Esophagus muscularis mucosa (tissue), 4 donors: ENCODE measurements at regions not wholly inside any gene's neighbourhood (a gene's known extent, or its start where the extent isn't known, plus 50 kb on each side); places are given as distances from the start of the nearest gene placed in this dataset.

Source experiments
- DNase-seq: peaks from one replicate; pipeline ENCODE4 v3.0.0-alpha.2; 2017; ENCODE audit errors: extremely low spot score
- H3K27ac ChIP-seq, 4 donors: fragments of 200-600 bp; sonication (generic); replicated peaks in 1 of 4; 1 replicate in 3 of 4; 2 replicates in 1 of 4; pipeline ENCODE4 v1.5.1; 2016 to 2019; ENCODE audit warnings: mild to moderate bottlenecking in 1 of 4
- H3K27me3 ChIP-seq, 4 donors: fragments of 200-600 bp; sonication (generic); one replicate each; pipeline versions ENCODE4 v1.5.1 to v1.6.0; 2016 to 2019
- H3K36me3 ChIP-seq, 4 donors: fragments of 200-600 bp; sonication (generic); one replicate each; pipeline ENCODE4 v1.5.1; 2016 to 2019
- H3K4me1 ChIP-seq, 4 donors: fragments of 200-600 bp; sonication (generic); one replicate each; pipeline ENCODE4 v1.5.1; 2016 to 2019
- H3K4me3 ChIP-seq, 4 donors: fragments of 200-600 bp; sonication (generic); 1 replicate in 2 of 4; 2 replicates in 2 of 4; pipeline ENCODE4 v1.5.1; 2016 to 2019; ENCODE audit warnings: mild to moderate bottlenecking in 4 of 4, moderate library complexity in 1 of 4
- H3K9me3 ChIP-seq, 4 donors: fragments of 200-600 bp; sonication (generic); 1 replicate in 3 of 4; 2 replicates in 1 of 4; pipeline ENCODE4 v1.5.1; 2016 to 2019
- CTCF ChIP-seq, 3 experiments: fragments of 200-600 bp in 2 of 3; fragments of 450-650 bp in 1 of 3; sonication (generic) in 2 of 3; IDR thresholded peaks; one replicate each; pipeline ENCODE4 v1.5.1; 2017 to 2019; ENCODE audit warnings: antibody characterized with exemption in 3 of 3, mild to moderate bottlenecking in 2 of 3, moderate library complexity in 1 of 3
- EP300 ChIP-seq: sonication (generic); formaldehyde crosslinking; IDR thresholded peaks from one replicate; pipeline ENCODE4 v1.6.1; 2017; ENCODE audit warnings: antibody characterized with exemption
- POLR2A ChIP-seq: fragments of 450-650 bp; IDR thresholded peaks from one replicate; pipeline ENCODE4 v1.6.1; 2017; ENCODE audit warnings: antibody characterized with exemption, moderate library complexity, mild to moderate bottlenecking, low read depth
- POLR2AphosphoS5 ChIP-seq, 2 donors: sonication (generic); formaldehyde crosslinking; IDR thresholded peaks; one replicate each; pipeline ENCODE4 v1.6.1; 2017; ENCODE audit warnings: antibody characterized with exemption in 2 of 2
- WGBS: methylation state at CpG from one replicate; pipeline ENCODE4 v1.1.5; 2018; 5-methylcytosine and 5-hydroxymethylcytosine counted together
- intact Hi-C: fragments of 100-400 bp; cut with DNase I; formaldehyde crosslinking; loops from one replicate; pipeline ENCODE4 v1.15.1; 2023

GRCh38 chr1:221187174-221187573 is 307.9 kb downstream of the HLX start:
- 86% methylated on average over 1 of the region's 1 CpG for WGBS
- H3K36me3 ChIP-seq = no peaks in the 10 kb centered on the region
- DNase-seq = no peak
- H3K4me3 ChIP-seq = no peak overlapping the region
- H3K27ac ChIP-seq = no peak overlapping the region
- H3K27me3 ChIP-seq = no peaks in the 10 kb centered on the region
- no peaks in the 10 kb centered on the region for H3K4me1 ChIP-seq
- no peak for TF ChIP-seq POLR2AphosphoS5 (IDR thresholded peaks at IDR 0.05)
- no peak for TF ChIP-seq POLR2A
- TF ChIP-seq EP300 = no peak
- no peak for TF ChIP-seq CTCF (IDR thresholded peaks at IDR 0.05)
- intact Hi-C loops = no loop called here
- no peaks in the 10 kb centered on the region for H3K9me3 ChIP-seq

GRCh38 chr1:221188458-221188857 is 309.2 kb downstream of the HLX start:
- DNase-seq = no peak
- no peaks in the 10 kb centered on the region for H3K4me1 ChIP-seq
- no peak overlapping the region for H3K27ac ChIP-seq
- 84% methylated on average over 3 of the region's 3 CpGs for WGBS
- TF ChIP-seq POLR2A = no peak
- no peak for TF ChIP-seq POLR2AphosphoS5 (IDR thresholded peaks at IDR 0.05)
- TF ChIP-seq CTCF (IDR thresholded peaks at IDR 0.05) = no peak
- TF ChIP-seq EP300 = no peak
- no peaks in the 10 kb centered on the region for H3K36me3 ChIP-seq
- H3K4me3 ChIP-seq = no peak overlapping the region
- H3K27me3 ChIP-seq = no peaks in the 10 kb centered on the region
- no peaks in the 10 kb centered on the region for H3K9me3 ChIP-seq
- intact Hi-C loops = no loop called here

- no peaks in the 10 kb centered on the region for H3K27me3 ChIP-seq
- 87% methylated on average over 2 of the region's 2 CpGs for WGBS
- no peak for TF ChIP-seq POLR2AphosphoS5 (IDR thresholded peaks at IDR 0.05)
- TF ChIP-seq POLR2A = no peak
- TF ChIP-seq CTCF (IDR thresholded peaks at IDR 0.05) = no peak
- TF ChIP-seq EP300 = no peak
- no peaks in the 10 kb centered on the region for H3K36me3 ChIP-seq
- no peak overlapping the region for H3K4me3 ChIP-seq
- H3K27ac ChIP-seq = no peak overlapping the region
- H3K4me1 ChIP-seq = no peaks in the 10 kb centered on the region
- DNase-seq = no peak
- intact Hi-C loops = no loop called here
- H3K9me3 ChIP-seq = no peaks in the 10 kb centered on the region
Observed at GRCh38 chr1:221190249-221190648, 311.0 kb downstream of the HLX start.

- Histone ChIP-seq H3K9me3 (no peaks in the 10 kb centered on the region), H3K4me1 (no peaks in the 10 kb centered on the region), H3K36me3 (no peaks in the 10 kb centered on the region), H3K27me3 (no peaks in the 10 kb centered on the region), H3K27ac (no peak overlapping the region), H3K4me3 (no peak overlapping the region)
- WGBS = 100% methylated on average over 1 of the region's 1 CpG
- no peak for DNase-seq
- intact Hi-C loops = no loop called here
- TF ChIP-seq EP300 (no peak), POLR2AphosphoS5 (IDR thresholded peaks at IDR 0.05) (no peak), POLR2A (no peak)
Observed at GRCh38 chr1:221192055-221192454, 312.8 kb downstream of the HLX start.

- Histone ChIP-seq H3K4me3 (no peak overlapping the region), H3K9me3 (no peaks in the 10 kb centered on the region), H3K36me3 (no peaks in the 10 kb centered on the region), H3K27me3 (no peaks in the 10 kb centered on the region), H3K4me1 (peaks cover 17 to 28% (median 24%) of the 10 kb centered on the region in 4 donors), H3K27ac (no peak overlapping the region)
- intact Hi-C loops = loop anchor here (5.0 to 10.0 kb wide), 5 partner anchors 166 to 388 kb away; no protein-coding TSS in a partner anchor
- TF ChIP-seq POLR2A = no peak
- TF ChIP-seq CTCF (IDR thresholded peaks at IDR 0.05) = no peak
- TF ChIP-seq EP300 = no peak
- no peak for TF ChIP-seq POLR2AphosphoS5 (IDR thresholded peaks at IDR 0.05)
- no peak for DNase-seq
Observed at GRCh38 chr1:221200464-221200863, 321.2 kb downstream of the HLX start.
